Ascending aorta (tissue), 2 donors: ENCODE measurements at regions not wholly inside any gene's neighbourhood (a gene's known extent, or its start where the extent isn't known, plus 50 kb on each side); places are given as distances from the start of the nearest gene placed in this dataset.

Source experiments
- DNase-seq, 2 donors: peaks; one replicate each; pipeline ENCODE4 v3.0.0-alpha.2; 2019; ENCODE audit warnings: low spot score in 2 of 2
- H3K27ac ChIP-seq, 2 donors: fragments of 200-600 bp; sonication (generic); one replicate each; pipeline ENCODE4 v1.5.1; 2016 to 2017; ENCODE audit warnings: mild to moderate bottlenecking in 1 of 2
- H3K27me3 ChIP-seq: fragments of 200-600 bp; sonication (generic); one replicate; pipeline ENCODE4 v1.5.1; 2017
- H3K36me3 ChIP-seq, 2 donors: fragments of 200-600 bp; sonication (generic); one replicate each; pipeline ENCODE4 v1.5.1; 2016
- H3K4me1 ChIP-seq, 2 donors: fragments of 200-600 bp; sonication (generic); one replicate each; pipeline ENCODE4 v1.5.1; 2016 to 2017; ENCODE audit warnings: mild to moderate bottlenecking in 1 of 2
- H3K4me3 ChIP-seq, 2 donors: fragments of 200-600 bp; sonication (generic); one replicate each; pipeline ENCODE4 v1.5.1; 2016 to 2017; ENCODE audit warnings: mild to moderate bottlenecking in 1 of 2
- H3K9me3 ChIP-seq, 2 donors: fragments of 200-600 bp; sonication (generic); one replicate each; pipeline ENCODE4 v1.5.1; 2016
- intact Hi-C: fragments of 100-400 bp; cut with DNase I; formaldehyde crosslinking; loops from one replicate; pipeline ENCODE4 v1.15.1; 2023
- TF ChIP-seq, protein P1 (sequence below), 3 experiments: fragments of 200-600 bp in 2 of 3; fragments of 450-650 bp in 1 of 3; sonication (generic) in 2 of 3; IDR thresholded peaks; one replicate each; pipeline ENCODE4 v1.5.1; 2016 to 2019; ENCODE audit warnings: antibody characterized with exemption in 3 of 3, mild to moderate bottlenecking in 1 of 3, moderate library complexity in 1 of 3

DNA sequence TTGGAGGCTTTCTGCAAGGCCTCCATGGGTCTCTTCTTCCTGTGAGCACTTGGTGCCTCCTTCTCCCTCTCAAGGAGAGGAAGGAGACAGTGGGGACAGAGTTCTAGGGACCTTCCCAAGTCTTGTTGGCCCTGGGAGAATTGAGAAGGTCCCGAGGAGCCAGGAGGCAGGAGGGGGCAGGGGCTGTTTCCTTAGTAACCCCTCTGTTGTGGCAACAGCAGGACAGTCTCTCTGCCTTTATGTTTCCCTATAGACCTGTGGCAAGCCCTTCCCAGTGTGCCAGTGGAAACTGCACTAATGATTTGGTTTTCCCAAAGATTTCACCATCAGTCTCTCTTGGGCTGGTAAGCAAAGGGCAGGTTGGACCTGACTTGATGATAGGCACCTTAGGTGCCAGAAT lies 87.8 kb upstream of the GALNT15 start:
- Histone ChIP-seq H3K27ac (no peak overlapping the region), H3K36me3 (no peaks in the 10 kb centered on the region), H3K4me3 (no peak overlapping the region), H3K4me1 (peaks cover 4 to 24% of the 10 kb centered on the region in 2 donors), H3K27me3 (no peaks in the 10 kb centered on the region), H3K9me3 (peaks cover 0 to 1% of the 10 kb centered on the region in 2 donors)
- DNase-seq = no peak
- intact Hi-C loops = no loop called here
- TF ChIP-seq, protein P1, sequence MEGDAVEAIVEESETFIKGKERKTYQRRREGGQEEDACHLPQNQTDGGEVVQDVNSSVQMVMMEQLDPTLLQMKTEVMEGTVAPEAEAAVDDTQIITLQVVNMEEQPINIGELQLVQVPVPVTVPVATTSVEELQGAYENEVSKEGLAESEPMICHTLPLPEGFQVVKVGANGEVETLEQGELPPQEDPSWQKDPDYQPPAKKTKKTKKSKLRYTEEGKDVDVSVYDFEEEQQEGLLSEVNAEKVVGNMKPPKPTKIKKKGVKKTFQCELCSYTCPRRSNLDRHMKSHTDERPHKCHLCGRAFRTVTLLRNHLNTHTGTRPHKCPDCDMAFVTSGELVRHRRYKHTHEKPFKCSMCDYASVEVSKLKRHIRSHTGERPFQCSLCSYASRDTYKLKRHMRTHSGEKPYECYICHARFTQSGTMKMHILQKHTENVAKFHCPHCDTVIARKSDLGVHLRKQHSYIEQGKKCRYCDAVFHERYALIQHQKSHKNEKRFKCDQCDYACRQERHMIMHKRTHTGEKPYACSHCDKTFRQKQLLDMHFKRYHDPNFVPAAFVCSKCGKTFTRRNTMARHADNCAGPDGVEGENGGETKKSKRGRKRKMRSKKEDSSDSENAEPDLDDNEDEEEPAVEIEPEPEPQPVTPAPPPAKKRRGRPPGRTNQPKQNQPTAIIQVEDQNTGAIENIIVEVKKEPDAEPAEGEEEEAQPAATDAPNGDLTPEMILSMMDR (IDR thresholded peaks at IDR 0.05) = no peak

DNA sequence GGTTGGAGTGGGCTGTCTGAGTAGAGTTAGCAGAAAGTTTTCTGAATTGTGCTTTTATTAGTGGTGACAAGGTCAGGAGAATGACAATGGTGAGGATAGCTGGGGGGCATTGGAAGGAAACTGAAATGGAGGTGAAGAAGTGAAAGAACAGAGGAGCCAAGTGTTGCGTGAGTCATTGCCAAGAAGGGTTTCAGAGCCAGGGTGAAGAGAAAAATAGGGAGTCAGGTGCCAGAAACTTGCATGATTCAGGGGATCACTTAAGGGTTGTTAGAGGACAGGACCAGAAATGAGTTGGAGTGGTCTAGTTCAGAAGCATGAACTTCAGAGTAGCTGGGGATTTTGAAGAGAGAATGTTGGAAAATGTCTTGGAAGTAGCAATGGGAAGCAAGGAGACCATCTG lies 86.0 kb upstream of the GALNT15 start:
- Histone ChIP-seq H3K27ac (no peak overlapping the region), H3K9me3 (no peaks in the 10 kb centered on the region), H3K4me1 (peaks cover 4 to 24% of the 10 kb centered on the region in 2 donors), H3K36me3 (no peaks in the 10 kb centered on the region), H3K27me3 (no peaks in the 10 kb centered on the region), H3K4me3 (no peak overlapping the region)
- intact Hi-C loops = no loop called here
- DNase-seq = no peak
- TF ChIP-seq, protein P1 (IDR thresholded peaks at IDR 0.05) = no peak

DNA sequence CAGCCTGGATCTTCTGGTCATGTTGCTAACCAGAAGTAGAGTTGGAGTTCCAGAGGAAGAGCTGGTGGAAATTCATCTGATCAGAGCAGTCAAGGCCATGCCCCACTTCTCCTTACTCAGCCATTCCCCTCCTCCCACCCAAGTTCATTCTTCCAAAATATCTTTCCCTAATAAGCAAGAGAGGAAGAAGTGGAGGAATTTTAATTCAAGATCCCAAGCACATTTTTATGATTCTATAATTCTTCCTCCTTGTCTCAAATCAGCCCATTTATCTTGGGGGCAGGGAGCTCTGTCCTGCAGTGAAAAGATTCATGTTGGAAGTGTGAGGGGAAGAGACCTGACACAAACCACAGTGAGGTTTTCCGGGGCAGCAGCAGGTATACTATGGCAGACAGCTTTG lies 85.0 kb upstream of the GALNT15 start:
- no peaks in the 10 kb centered on the region for H3K9me3 ChIP-seq
- no peak for DNase-seq
- intact Hi-C loops = no loop called here
- H3K4me3 ChIP-seq = no peak overlapping the region
- H3K27me3 ChIP-seq = no peaks in the 10 kb centered on the region
- H3K27ac ChIP-seq = peak overlapping the region in 1 of 2 donors; percentile 22
- no peaks in the 10 kb centered on the region for H3K36me3 ChIP-seq
- peaks cover 4 to 24% of the 10 kb centered on the region in 2 donors for H3K4me1 ChIP-seq
- TF ChIP-seq, protein P1 (IDR thresholded peaks at IDR 0.05) = no peak

DNA sequence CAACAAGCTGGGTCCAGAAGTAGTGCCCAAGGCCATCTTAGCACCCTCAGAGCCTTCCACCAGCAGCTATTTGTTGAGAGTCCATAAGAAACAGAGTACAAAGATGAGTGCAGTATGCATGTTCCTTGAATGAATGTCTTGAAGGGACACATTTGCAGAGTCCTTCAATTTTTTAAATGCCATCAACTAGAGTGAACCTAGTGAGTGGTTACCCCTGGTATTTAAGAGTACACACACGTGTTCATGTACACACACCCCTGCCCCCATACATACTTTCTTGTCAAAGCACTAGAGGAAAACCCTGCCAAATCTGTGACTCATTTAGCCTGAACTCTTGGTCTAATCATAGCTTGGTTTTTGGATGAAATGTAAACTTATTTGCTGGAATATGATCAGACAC lies 84.5 kb upstream of the GALNT15 start:
- Histone ChIP-seq H3K27me3 (no peaks in the 10 kb centered on the region), H3K27ac (peak overlapping the region; percentile 24 to 28), H3K4me3 (no peak overlapping the region), H3K4me1 (peaks cover 4 to 22% of the 10 kb centered on the region in 2 donors), H3K9me3 (no peaks in the 10 kb centered on the region), H3K36me3 (no peaks in the 10 kb centered on the region)
- DNase-seq = peak in 1 of 2 donors; percentile 70
- TF ChIP-seq, protein P1 (IDR thresholded peaks at IDR 0.05) = no peak
- intact Hi-C loops = no loop called here

DNA sequence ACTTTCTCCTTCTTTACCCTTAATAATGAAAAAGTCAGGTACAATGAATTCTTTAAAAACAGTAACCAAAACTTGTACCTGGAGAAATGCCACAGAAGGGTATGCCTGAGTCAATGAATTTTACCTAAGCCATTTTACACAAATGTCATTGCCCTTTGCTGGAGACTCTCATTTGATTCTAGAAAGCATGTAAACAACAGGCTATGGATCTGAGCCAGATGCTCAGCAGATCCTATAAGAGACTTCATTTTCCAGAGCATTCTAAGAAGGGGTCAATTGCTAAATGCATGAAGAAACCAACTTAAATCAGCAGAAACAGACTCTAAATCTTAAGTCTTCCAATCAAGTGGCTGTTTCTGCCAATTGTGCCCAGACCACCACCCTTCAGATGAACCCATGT lies 83.8 kb upstream of the GALNT15 start:
- DNase-seq = no peak
- no peaks in the 10 kb centered on the region for H3K36me3 ChIP-seq
- peak overlapping the region in 1 of 2 donors; percentile 28 for H3K27ac ChIP-seq
- peaks cover 4 to 17% of the 10 kb centered on the region in 2 donors for H3K4me1 ChIP-seq
- H3K4me3 ChIP-seq = no peak overlapping the region
- H3K27me3 ChIP-seq = no peaks in the 10 kb centered on the region
- TF ChIP-seq, protein P1 (IDR thresholded peaks at IDR 0.05) = no peak
- no peaks in the 10 kb centered on the region for H3K9me3 ChIP-seq
- intact Hi-C loops = no loop called here

DNA sequence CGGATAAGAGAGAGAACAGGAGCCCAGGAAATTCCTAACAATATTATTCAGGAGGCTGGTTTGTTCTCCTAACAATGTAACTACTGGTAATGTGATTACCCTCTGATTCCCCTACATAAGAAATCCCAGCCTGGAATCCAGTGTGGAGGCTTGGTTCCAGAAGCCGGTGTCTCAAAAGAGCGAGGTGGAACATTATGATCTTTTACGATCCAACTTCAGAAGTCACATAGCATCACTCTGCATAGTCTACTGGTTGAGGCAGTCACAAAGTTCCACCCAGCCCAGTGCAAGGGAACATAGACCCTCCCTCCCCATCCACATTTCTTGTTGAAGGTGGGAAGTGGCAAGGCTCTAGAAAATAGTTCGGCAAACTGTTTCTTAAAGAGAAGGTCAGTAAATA lies 81.6 kb upstream of the GALNT15 start:
- Histone ChIP-seq H3K9me3 (no peaks in the 10 kb centered on the region), H3K4me1 (peaks cover 4 to 17% of the 10 kb centered on the region in 2 donors), H3K27me3 (no peaks in the 10 kb centered on the region), H3K36me3 (no peaks in the 10 kb centered on the region), H3K4me3 (no peak overlapping the region), H3K27ac (no peak overlapping the region)
- DNase-seq = no peak
- intact Hi-C loops = no loop called here
- TF ChIP-seq, protein P1 (IDR thresholded peaks at IDR 0.05) = no peak
